Stimulated activated naive CD4-positive, alpha-beta T cell treated with Interleukin-2 at 50 U/mL for 16 hours (primary cell): ENCODE measurements at regions not wholly inside any gene's neighbourhood (a gene's known extent, or its start where the extent isn't known, plus 50 kb on each side); places are given as distances from the start of the nearest gene placed in this dataset.
A peak's percentile ranks its signal among the peaks of the same experiment; 100 is the strongest.
"Not testable (repeated sequence)": the region's sequence is repeated elsewhere in the genome, so short reads cannot be mapped to it uniquely, and the experiment has no call there.

ENCODE experiments used
- DNase-seq: peaks from one replicate; lab custom pipeline; 2025; lab: John Stamatoyannopoulos, UW

GRCh38 chr20:29296256-29297230, 1960.9 kb upstream of the DEFB115 start:
- DNase-seq: no peak

- DNase-seq: no peak
Measured at GRCh38 chr20:29297411-29298270, 1959.8 kb upstream of the DEFB115 start.

GRCh38 chr20:29298271-29298590, 1959.2 kb upstream of the DEFB115 start:
- DNase-seq: no peak

GRCh38 chr20:29298759-29299613, 1958.5 kb upstream of the DEFB115 start:
- no peak for DNase-seq

GRCh38 chr20:29299811-29300578, 1957.5 kb upstream of the DEFB115 start:
- DNase-seq: no peak

GRCh38 chr20:29300579-29301551, 1956.6 kb upstream of the DEFB115 start:
- DNase-seq: no peak

GRCh38 chr20:29301624-29302259, 1955.7 kb upstream of the DEFB115 start:
- DNase-seq: no peak

- DNase-seq: no peak
Measured at GRCh38 chr20:29302979-29303644, 1954.4 kb upstream of the DEFB115 start.

GRCh38 chr20:29306390-29307072, 1950.9 kb upstream of the DEFB115 start:
- peak; percentile 22 for DNase-seq

- not testable (repeated sequence) for DNase-seq
Measured at GRCh38 chr20:29307484-29307883, 1950.0 kb upstream of the DEFB115 start.

GRCh38 chr20:29308956-29309355, 1948.5 kb upstream of the DEFB115 start:
- not testable (repeated sequence) for DNase-seq

- DNase-seq: not testable (repeated sequence)
Measured at GRCh38 chr20:29309481-29309880, 1948.0 kb upstream of the DEFB115 start.

GRCh38 chr20:29311046-29311445, 1946.4 kb upstream of the DEFB115 start:
- DNase-seq: not testable (repeated sequence)

GRCh38 chr20:29312679-29313078, 1944.8 kb upstream of the DEFB115 start:
- not testable (repeated sequence) for DNase-seq

GRCh38 chr20:29313481-29313880, 1944.0 kb upstream of the DEFB115 start:
- no peak for DNase-seq

GRCh38 chr20:29314294-29314693, 1943.2 kb upstream of the DEFB115 start:
- no peak for DNase-seq

GRCh38 chr20:29318871-29319461, 1938.5 kb upstream of the DEFB115 start:
- no peak for DNase-seq

- DNase-seq: no peak
Measured at GRCh38 chr20:29319725-29320124, 1937.7 kb upstream of the DEFB115 start.
